ENCODE measurements at regions not wholly inside any gene's neighbourhood (a gene's known extent, or its start where the extent isn't known, plus 50 kb on each side); places are given as distances from the start of the nearest gene placed in this dataset.

DNA sequence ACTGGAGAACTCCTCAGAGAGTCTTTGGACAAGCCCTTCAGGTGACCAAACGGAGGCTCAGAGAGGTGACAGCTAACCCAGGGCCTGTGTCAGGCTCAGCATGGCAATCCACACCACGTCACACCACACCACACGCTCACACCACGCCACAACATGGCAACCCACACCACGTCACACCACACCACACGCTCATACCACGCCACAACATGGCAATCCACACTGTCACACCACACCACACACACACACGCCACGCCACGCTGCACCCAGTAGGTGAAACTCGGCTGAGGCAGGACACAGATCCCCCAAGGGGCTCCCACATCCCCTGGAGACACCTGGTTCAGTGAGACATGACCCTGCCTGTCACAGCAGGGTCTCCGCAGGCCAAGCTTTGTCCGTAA, 107.3 kb downstream of the PDGFA start:
- TF ChIP-seq, protein P1, sequence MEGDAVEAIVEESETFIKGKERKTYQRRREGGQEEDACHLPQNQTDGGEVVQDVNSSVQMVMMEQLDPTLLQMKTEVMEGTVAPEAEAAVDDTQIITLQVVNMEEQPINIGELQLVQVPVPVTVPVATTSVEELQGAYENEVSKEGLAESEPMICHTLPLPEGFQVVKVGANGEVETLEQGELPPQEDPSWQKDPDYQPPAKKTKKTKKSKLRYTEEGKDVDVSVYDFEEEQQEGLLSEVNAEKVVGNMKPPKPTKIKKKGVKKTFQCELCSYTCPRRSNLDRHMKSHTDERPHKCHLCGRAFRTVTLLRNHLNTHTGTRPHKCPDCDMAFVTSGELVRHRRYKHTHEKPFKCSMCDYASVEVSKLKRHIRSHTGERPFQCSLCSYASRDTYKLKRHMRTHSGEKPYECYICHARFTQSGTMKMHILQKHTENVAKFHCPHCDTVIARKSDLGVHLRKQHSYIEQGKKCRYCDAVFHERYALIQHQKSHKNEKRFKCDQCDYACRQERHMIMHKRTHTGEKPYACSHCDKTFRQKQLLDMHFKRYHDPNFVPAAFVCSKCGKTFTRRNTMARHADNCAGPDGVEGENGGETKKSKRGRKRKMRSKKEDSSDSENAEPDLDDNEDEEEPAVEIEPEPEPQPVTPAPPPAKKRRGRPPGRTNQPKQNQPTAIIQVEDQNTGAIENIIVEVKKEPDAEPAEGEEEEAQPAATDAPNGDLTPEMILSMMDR (IDR thresholded peaks at IDR 0.05; ENCODE audit: low read length): no peak
- no peak for TF ChIP-seq EZH2 (optimal IDR thresholded peaks at IDR 0.05; ENCODE audit: low read depth, low read length)
- TF ChIP-seq EZH2phosphoT487 (IDR thresholded peaks at IDR 0.05; ENCODE audit: low read length): no peak
